NCI-H1048 (cell line): ENCODE measurements at regions not wholly inside any gene's neighbourhood (a gene's known extent, or its start where the extent isn't known, plus 50 kb on each side); places are given as distances from the start of the nearest gene placed in this dataset.
"Not testable (repeated sequence)": the region's sequence is repeated elsewhere in the genome, so short reads cannot be mapped to it uniquely, and the experiment has no call there.

Experiments used
- DNase-seq: peaks from one replicate; lab custom pipeline; 2025; lab: John Stamatoyannopoulos, UW

GRCh38 chr11:25159341-25159740, 662.5 kb downstream of the LUZP2 start:
- no peak for DNase-seq

- no peak for DNase-seq
Measured at GRCh38 chr11:25163421-25163820, 666.6 kb downstream of the LUZP2 start.

- DNase-seq: no peak
Measured at GRCh38 chr11:25180187-25180586, 683.3 kb downstream of the LUZP2 start.

GRCh38 chr11:25183411-25183810, 686.6 kb downstream of the LUZP2 start:
- DNase-seq: no peak

- DNase-seq: no peak
Measured at GRCh38 chr11:25197515-25197914, 700.7 kb downstream of the LUZP2 start.

GRCh38 chr11:25198704-25199103, 701.9 kb downstream of the LUZP2 start:
- DNase-seq: no peak

GRCh38 chr11:25200925-25201324, 704.1 kb downstream of the LUZP2 start:
- DNase-seq: no peak

GRCh38 chr11:25206762-25207161, 709.9 kb downstream of the LUZP2 start:
- no peak for DNase-seq

GRCh38 chr11:25211635-25212254, 714.9 kb downstream of the LUZP2 start:
- no peak for DNase-seq

GRCh38 chr11:25214535-25215176, 717.8 kb downstream of the LUZP2 start:
- DNase-seq: no peak

GRCh38 chr11:25218036-25218435, 721.2 kb downstream of the LUZP2 start:
- no peak for DNase-seq

GRCh38 chr11:25225078-25225477, 728.2 kb downstream of the LUZP2 start:
- DNase-seq: no peak

- DNase-seq: no peak
Measured at GRCh38 chr11:25242928-25243327, 746.1 kb downstream of the LUZP2 start.

GRCh38 chr11:25244126-25244525, 747.3 kb downstream of the LUZP2 start:
- DNase-seq: no peak

- no peak for DNase-seq
Measured at GRCh38 chr11:25247336-25247735, 750.5 kb downstream of the LUZP2 start.

GRCh38 chr11:25252854-25253253, 756.0 kb downstream of the LUZP2 start:
- no peak for DNase-seq

GRCh38 chr11:25263861-25264260, 767.0 kb downstream of the LUZP2 start:
- DNase-seq: not testable (repeated sequence)

GRCh38 chr11:25271301-25271700, 774.4 kb downstream of the LUZP2 start:
- no peak for DNase-seq

GRCh38 chr11:25272214-25272613, 775.4 kb downstream of the LUZP2 start:
- no peak for DNase-seq

- not testable (repeated sequence) for DNase-seq
Measured at GRCh38 chr11:25280821-25281220, 784.0 kb downstream of the LUZP2 start.

- DNase-seq: no peak
Measured at GRCh38 chr11:25293166-25293565, 796.3 kb downstream of the LUZP2 start.

GRCh38 chr11:25298450-25298849, 801.6 kb downstream of the LUZP2 start:
- no peak for DNase-seq

GRCh38 chr11:25309818-25310217, 813.0 kb downstream of the LUZP2 start:
- no peak for DNase-seq

- no peak for DNase-seq
Measured at GRCh38 chr11:25317216-25317615, 820.4 kb downstream of the LUZP2 start.
